Glomerular visceral epithelial cell (primary cell): ENCODE measurements at regions not wholly inside any gene's neighbourhood (a gene's known extent, or its start where the extent isn't known, plus 50 kb on each side); places are given as distances from the start of the nearest gene placed in this dataset.

Experiments
- DNase-seq: peaks from one replicate; pipeline ENCODE4 v3.0.0-alpha.2; 2016; ENCODE audit errors: extremely low spot score

GRCh38 chrX:7280520-7280919 is 132.6 kb upstream of the PUDP start:
- no peak for DNase-seq

GRCh38 chrX:7272346-7272745 is 124.4 kb upstream of the PUDP start:
- no peak for DNase-seq

GRCh38 chrX:7270933-7271332 is 123.0 kb upstream of the PUDP start:
- no peak for DNase-seq

- no peak for DNase-seq
These were observed 122.0 kb upstream of the PUDP start for GRCh38 chrX:7269991-7270390.

- DNase-seq = no peak
These were observed 121.6 kb upstream of the PUDP start for GRCh38 chrX:7269589-7269988.

GRCh38 chrX:7266288-7266687 is 118.3 kb upstream of the PUDP start:
- DNase-seq = no peak

- no peak for DNase-seq
These were observed 116.4 kb upstream of the PUDP start for GRCh38 chrX:7264399-7264798.

- no peak for DNase-seq
These were observed 116.0 kb upstream of the PUDP start for GRCh38 chrX:7263961-7264360.

- no peak for DNase-seq
These were observed 115.4 kb upstream of the PUDP start for GRCh38 chrX:7263330-7263729.

- no peak for DNase-seq
These were observed 114.6 kb upstream of the PUDP start for GRCh38 chrX:7262551-7262950.

- DNase-seq = no peak
These were observed 113.8 kb upstream of the PUDP start for GRCh38 chrX:7261672-7262332.

- no peak for DNase-seq
These were observed 106.2 kb upstream of the PUDP start for GRCh38 chrX:7254144-7254543.

- no peak for DNase-seq
These were observed 105.6 kb upstream of the PUDP start for GRCh38 chrX:7253565-7253964.

- no peak for DNase-seq
These were observed 104.2 kb upstream of the PUDP start for GRCh38 chrX:7252013-7252610.

GRCh38 chrX:7247346-7247745 is 99.4 kb upstream of the PUDP start:
- no peak for DNase-seq

- DNase-seq = no peak
These were observed 96.5 kb upstream of the PUDP start for GRCh38 chrX:7244405-7244804.

GRCh38 chrX:7242613-7243012 is 94.7 kb upstream of the PUDP start:
- no peak for DNase-seq

- no peak for DNase-seq
These were observed 93.0 kb upstream of the PUDP start for GRCh38 chrX:7240929-7241328.

- no peak for DNase-seq
These were observed 87.1 kb upstream of the PUDP start for GRCh38 chrX:7235071-7235470.

GRCh38 chrX:7233580-7234406 is 85.8 kb upstream of the PUDP start:
- no peak for DNase-seq

GRCh38 chrX:7228226-7228625 is 80.3 kb upstream of the PUDP start:
- DNase-seq = no peak

GRCh38 chrX:7225338-7225737 is 77.4 kb upstream of the PUDP start:
- DNase-seq = no peak

- DNase-seq = no peak
These were observed 75.3 kb upstream of the PUDP start for GRCh38 chrX:7223271-7223670.
